Esophagus squamous epithelium (tissue), 5 donors: ENCODE measurements at regions not wholly inside any gene's neighbourhood (a gene's known extent, or its start where the extent isn't known, plus 50 kb on each side); places are given as distances from the start of the nearest gene placed in this dataset.

ENCODE experiments used
- DNase-seq: peaks from one replicate; lab custom pipeline; 2025; lab: John Stamatoyannopoulos, UW
- H3K27ac ChIP-seq, 4 donors: fragments of 200-600 bp; sonication (generic); one replicate each; pipeline ENCODE4 v1.5.1; 2016 to 2019; ENCODE audit warnings: mild to moderate bottlenecking in 1 of 4
- H3K27me3 ChIP-seq, 4 donors: fragments of 200-600 bp; sonication (generic); 1 replicate in 3 of 4; 2 replicates in 1 of 4; pipeline versions ENCODE4 v1.5.1 to v1.6.0; 2017 to 2021; ENCODE audit warnings: antibody characterized with exemption in 1 of 4
- H3K36me3 ChIP-seq, 3 donors: fragments of 200-600 bp; sonication (generic); one replicate each; pipeline ENCODE4 v1.5.1; 2016 to 2019
- H3K4me1 ChIP-seq, 3 donors: fragments of 200-600 bp; sonication (generic); one replicate each; pipeline ENCODE4 v1.5.1; 2017 to 2019
- H3K4me3 ChIP-seq, 4 donors: fragments of 200-600 bp; sonication (generic); 1 replicate in 3 of 4; 2 replicates in 1 of 4; pipeline ENCODE4 v1.5.1; 2016 to 2019; ENCODE audit warnings: mild to moderate bottlenecking in 2 of 4, moderate library complexity in 1 of 4
- H3K9me3 ChIP-seq, 3 donors: fragments of 200-600 bp; sonication (generic); one replicate each; pipeline ENCODE4 v1.5.1; 2016 to 2019
- POLR2A ChIP-seq, 4 donors: fragments of 450-650 bp; IDR thresholded peaks; one replicate each; pipeline ENCODE4 v1.6.1; 2017; ENCODE audit warnings: antibody characterized with exemption in 4 of 4, mild to moderate bottlenecking in 4 of 4, moderate library complexity in 3 of 4
- WGBS, 2 donors: methylation state at CpG; one replicate each; pipeline ENCODE4 v1.1.5; 2018; 5-methylcytosine and 5-hydroxymethylcytosine counted together
- intact Hi-C: fragments of 100-400 bp; cut with DNase I; formaldehyde crosslinking; loops from one replicate; pipeline ENCODE4 v1.15.0; 2022
- TF ChIP-seq, protein P1 (sequence below), 6 experiments: fragments of 450-650 bp in 4 of 6; fragments of 200-600 bp in 2 of 6; sonication (generic) in 2 of 6; IDR thresholded peaks; one replicate each; pipeline ENCODE4 v1.5.1; 2016 to 2019; ENCODE audit warnings: antibody characterized with exemption in 6 of 6, mild to moderate bottlenecking in 4 of 6, moderate library complexity in 4 of 6
- donor health status: DM: yes; HTN: yes; CAD: no.

GRCh38 chr13:40434516-40435397 lies 231.7 kb downstream of the FOXO1 start:
- Histone ChIP-seq H3K4me3 (no peak overlapping the region), H3K9me3 (no peaks in the 10 kb centered on the region), H3K36me3 (no peaks in the 10 kb centered on the region), H3K27ac (no peak overlapping the region), H3K27me3 (no peaks in the 10 kb centered on the region), H3K4me1 (peaks cover 0 to 17% (median 12%) of the 10 kb centered on the region in 3 donors)
- no peak for DNase-seq
- 74 to 77% methylated on average over 4 of the region's 4 CpGs for WGBS, 2 donors
- TF ChIP-seq POLR2A (IDR thresholded peaks at IDR 0.05) = no peak
- TF ChIP-seq, protein P1, sequence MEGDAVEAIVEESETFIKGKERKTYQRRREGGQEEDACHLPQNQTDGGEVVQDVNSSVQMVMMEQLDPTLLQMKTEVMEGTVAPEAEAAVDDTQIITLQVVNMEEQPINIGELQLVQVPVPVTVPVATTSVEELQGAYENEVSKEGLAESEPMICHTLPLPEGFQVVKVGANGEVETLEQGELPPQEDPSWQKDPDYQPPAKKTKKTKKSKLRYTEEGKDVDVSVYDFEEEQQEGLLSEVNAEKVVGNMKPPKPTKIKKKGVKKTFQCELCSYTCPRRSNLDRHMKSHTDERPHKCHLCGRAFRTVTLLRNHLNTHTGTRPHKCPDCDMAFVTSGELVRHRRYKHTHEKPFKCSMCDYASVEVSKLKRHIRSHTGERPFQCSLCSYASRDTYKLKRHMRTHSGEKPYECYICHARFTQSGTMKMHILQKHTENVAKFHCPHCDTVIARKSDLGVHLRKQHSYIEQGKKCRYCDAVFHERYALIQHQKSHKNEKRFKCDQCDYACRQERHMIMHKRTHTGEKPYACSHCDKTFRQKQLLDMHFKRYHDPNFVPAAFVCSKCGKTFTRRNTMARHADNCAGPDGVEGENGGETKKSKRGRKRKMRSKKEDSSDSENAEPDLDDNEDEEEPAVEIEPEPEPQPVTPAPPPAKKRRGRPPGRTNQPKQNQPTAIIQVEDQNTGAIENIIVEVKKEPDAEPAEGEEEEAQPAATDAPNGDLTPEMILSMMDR (IDR thresholded peaks at IDR 0.05) = no peak
- intact Hi-C loops = no loop called here

- no peaks in the 10 kb centered on the region for H3K9me3 ChIP-seq
- H3K27ac ChIP-seq = peak overlapping the region in 3 of 4 donors; percentile 45 to 72 (median 62)
- intact Hi-C loops = no loop called here
- no peaks in the 10 kb centered on the region for H3K27me3 ChIP-seq
- DNase-seq = no peak
- H3K4me1 ChIP-seq = peaks cover 8 to 45% (median 23%) of the 10 kb centered on the region in 3 donors
- TF ChIP-seq POLR2A (IDR thresholded peaks at IDR 0.05) = no peak
- TF ChIP-seq, protein P1 (IDR thresholded peaks at IDR 0.05) = no peak
- H3K4me3 ChIP-seq = no peak overlapping the region
- WGBS, 2 donors = 39 to 59% methylated on average over 6 of the region's 6 CpGs
- H3K36me3 ChIP-seq = no peaks in the 10 kb centered on the region
Measured at GRCh38 chr13:40438022-40438680, 228.3 kb downstream of the FOXO1 start.

DNA sequence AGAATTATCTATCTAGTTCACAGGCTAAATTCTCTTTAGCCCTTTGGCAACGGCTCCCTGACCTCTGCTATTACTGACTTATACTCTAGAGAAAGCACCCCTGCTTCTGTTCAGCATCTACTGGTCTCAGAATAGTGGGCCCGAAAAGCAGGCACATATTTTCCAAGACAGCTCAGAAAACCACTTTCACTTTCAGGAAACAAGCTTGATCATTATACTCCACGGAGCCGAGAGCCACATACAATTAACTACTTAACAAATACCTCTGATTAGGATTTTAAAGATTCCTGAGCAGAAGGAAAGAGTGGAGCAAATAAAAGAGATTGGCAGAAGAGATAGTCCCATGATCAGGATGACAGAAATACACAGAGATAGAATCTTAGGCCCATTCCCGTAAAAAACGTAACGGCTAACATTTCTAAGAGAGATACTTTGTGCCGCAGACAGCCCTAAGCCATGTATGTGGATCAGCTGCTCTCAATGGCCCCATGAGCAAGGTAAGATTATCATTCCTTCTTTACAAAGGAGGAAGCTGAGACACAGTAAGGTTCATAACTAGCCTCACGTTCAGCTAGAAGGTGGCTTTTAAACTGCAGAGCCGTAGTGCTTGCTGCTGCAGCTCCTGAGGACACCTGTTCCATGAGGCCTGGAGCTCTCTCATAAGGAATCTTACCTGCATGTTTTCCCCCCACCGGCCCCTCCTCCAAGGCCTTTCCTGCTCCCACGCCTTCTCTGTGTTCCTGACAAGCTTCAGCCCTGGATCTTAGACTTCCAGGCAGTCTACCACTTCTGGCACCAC lies 227.2 kb downstream of the FOXO1 start:
- Histone ChIP-seq H3K27ac (peak overlapping the region; percentile 1 to 72 (median 67)), H3K4me1 (peaks cover 8 to 45% (median 23%) of the 10 kb centered on the region in 3 donors), H3K9me3 (no peaks in the 10 kb centered on the region), H3K36me3 (no peaks in the 10 kb centered on the region), H3K27me3 (no peaks in the 10 kb centered on the region), H3K4me3 (peak overlapping the region in 1 of 4 donors; percentile 45)
- WGBS, 2 donors = 47 to 64% methylated on average over 11 of the region's 12 CpGs
- TF ChIP-seq, protein P1 (IDR thresholded peaks at IDR 0.05) = no peak
- no peak for TF ChIP-seq POLR2A (IDR thresholded peaks at IDR 0.05)
- intact Hi-C loops = no loop called here
- DNase-seq = no peak

- H3K27me3 ChIP-seq = no peaks in the 10 kb centered on the region
- H3K36me3 ChIP-seq = no peaks in the 10 kb centered on the region
- intact Hi-C loops = no loop called here
- TF ChIP-seq, protein P1 (IDR thresholded peaks at IDR 0.05) = no peak
- no peak for TF ChIP-seq POLR2A (IDR thresholded peaks at IDR 0.05)
- H3K4me1 ChIP-seq = peaks cover 8 to 49% (median 25%) of the 10 kb centered on the region in 3 donors
- no peak for DNase-seq
- peak overlapping the region; percentile 1 to 72 (median 67) for H3K27ac ChIP-seq
- no peak overlapping the region for H3K4me3 ChIP-seq
- H3K9me3 ChIP-seq = no peaks in the 10 kb centered on the region
Measured at GRCh38 chr13:40439928-40440327, 226.5 kb downstream of the FOXO1 start.
